Stimulated activated CD8-positive, alpha-beta memory T cell treated with anti-CD3 and anti-CD28 coated beads, Interleukin-15, amount 100 ng/mL, for 48 hours (primary cell): ENCODE measurements at regions not wholly inside any gene's neighbourhood (a gene's known extent, or its start where the extent isn't known, plus 50 kb on each side); places are given as distances from the start of the nearest gene placed in this dataset.

Experiments used
- DNase-seq, 2 donors: peaks; one replicate each; pipeline ENCODE4 v3.0.0-alpha.2; 2020; ENCODE audit warnings: low read depth in 2 of 2

GRCh38 chr5:166948679-166949078, 1342.8 kb upstream of the WWC1 start:
- no peak for DNase-seq

- no peak for DNase-seq
These were observed 1339.4 kb upstream of the WWC1 start for GRCh38 chr5:166952048-166952447.

- DNase-seq, result no peak
These were observed 1333.7 kb upstream of the WWC1 start for GRCh38 chr5:166957782-166958181.

- no peak for DNase-seq
These were observed 1331.7 kb upstream of the WWC1 start for GRCh38 chr5:166959766-166960165.

GRCh38 chr5:166961028-166961427, 1330.4 kb upstream of the WWC1 start:
- no peak for DNase-seq

GRCh38 chr5:166961913-166962312, 1329.5 kb upstream of the WWC1 start:
- DNase-seq, result no peak

- DNase-seq, result no peak
These were observed 1329.0 kb upstream of the WWC1 start for GRCh38 chr5:166962461-166962860.

GRCh38 chr5:166963596-166963995, 1327.8 kb upstream of the WWC1 start:
- no peak for DNase-seq

- no peak for DNase-seq
These were observed 1313.5 kb upstream of the WWC1 start for GRCh38 chr5:166977911-166978422.

- DNase-seq, result no peak
These were observed 1312.0 kb upstream of the WWC1 start for GRCh38 chr5:166979307-166979895.

- no peak for DNase-seq
These were observed 1310.8 kb upstream of the WWC1 start for GRCh38 chr5:166980666-166981065.

- no peak for DNase-seq
These were observed 1309.2 kb upstream of the WWC1 start for GRCh38 chr5:166982226-166982625.

- DNase-seq, result no peak
These were observed 1299.8 kb upstream of the WWC1 start for GRCh38 chr5:166991601-166992000.

GRCh38 chr5:166992108-166992507, 1299.3 kb upstream of the WWC1 start:
- DNase-seq, result no peak

GRCh38 chr5:166992874-166993722, 1298.3 kb upstream of the WWC1 start:
- DNase-seq, result no peak

GRCh38 chr5:166994226-166994625, 1297.2 kb upstream of the WWC1 start:
- no peak for DNase-seq

GRCh38 chr5:167001246-167001645, 1290.2 kb upstream of the WWC1 start:
- no peak for DNase-seq

GRCh38 chr5:167008705-167009104, 1282.7 kb upstream of the WWC1 start:
- no peak for DNase-seq

- DNase-seq, result no peak
These were observed 1280.2 kb upstream of the WWC1 start for GRCh38 chr5:167011196-167011595.

- no peak for DNase-seq
These were observed 1279.1 kb upstream of the WWC1 start for GRCh38 chr5:167012123-167013034.

GRCh38 chr5:167014401-167015056, 1276.9 kb upstream of the WWC1 start:
- DNase-seq, result no peak

GRCh38 chr5:167020418-167020817, 1271.0 kb upstream of the WWC1 start:
- DNase-seq, result no peak
